DND-41 (cell line): ENCODE measurements at regions not wholly inside any gene's neighbourhood (a gene's known extent, or its start where the extent isn't known, plus 50 kb on each side); places are given as distances from the start of the nearest gene placed in this dataset.

Experiments
- ATAC-seq: fragments of 200-7000 bp; cut with Tn5 transposase; 3 replicates; pipeline ENCODE4 v1.9.1; 2021; ENCODE audit warnings: low read depth; ENCODE audit not compliant: insufficient read depth
- DNase-seq: peaks from one replicate; pipeline ENCODE4 v3.0.0-alpha.2; 2020
- H2AFZ ChIP-seq: 2 replicates; pipeline ENCODE4 v1.6.0; 2012; ENCODE audit warnings: low read depth, low read length
- H3K27ac ChIP-seq: 2 replicates; pipeline ENCODE4 v1.5.1; 2012; ENCODE audit warnings: low read length, inconsistent platforms
- H3K27me3 ChIP-seq: fragments of 200-600 bp; sonication (generic); 2 replicates; pipeline ENCODE4 v1.6.0; 2012; ENCODE audit warnings: low read length, mild to moderate bottlenecking, inconsistent platforms; ENCODE audit not compliant: insufficient read depth, poor library complexity
- H3K36me3 ChIP-seq: 2 replicates; pipeline ENCODE4 v1.5.1; 2012; ENCODE audit warnings: low read length, inconsistent platforms; ENCODE audit not compliant: insufficient read depth
- H3K4me1 ChIP-seq: 2 replicates; pipeline ENCODE4 v1.5.1; 2012; ENCODE audit warnings: mild to moderate bottlenecking, low read length; ENCODE audit not compliant: insufficient read depth
- H3K4me2 ChIP-seq: 2 replicates; pipeline ENCODE4 v1.6.0; 2012; ENCODE audit warnings: mild to moderate bottlenecking, moderate library complexity, low read length, inconsistent platforms; ENCODE audit not compliant: insufficient read depth
- H3K4me3 ChIP-seq, 2 experiments: fragments of 200-600 bp in 1 of 2; shearing (Covaris generic) in 1 of 2; 2 replicates each; pipeline ENCODE4 v1.5.1; 2012 to 2016; ENCODE audit warnings: inconsistent platforms in 2 of 2, low read length in 2 of 2, mild to moderate bottlenecking in 2 of 2, low read depth in 1 of 2, moderate library complexity in 1 of 2
- H3K79me2 ChIP-seq: 2 replicates; pipeline ENCODE4 v1.6.0; 2012; ENCODE audit warnings: low read length, inconsistent platforms; ENCODE audit not compliant: insufficient read depth
- H3K9ac ChIP-seq: 2 replicates; pipeline ENCODE4 v1.6.0; 2012; ENCODE audit warnings: low read depth, mild to moderate bottlenecking, inconsistent platforms, low read length, moderate library complexity
- H3K9me3 ChIP-seq: 2 replicates; pipeline ENCODE4 v1.5.1; 2012; ENCODE audit warnings: low read length, moderate library complexity, mild to moderate bottlenecking, inconsistent platforms; ENCODE audit not compliant: insufficient read depth, severe bottlenecking
- H4K20me1 ChIP-seq: 2 replicates; pipeline ENCODE4 v1.6.0; 2012; ENCODE audit warnings: low read length; ENCODE audit not compliant: insufficient read depth
- CTCF ChIP-seq: IDR thresholded peaks from 2 replicates; pipeline ENCODE4 v1.5.1; 2012; ENCODE audit warnings: borderline replicate concordance, low read length, moderate library complexity, mild to moderate bottlenecking; ENCODE audit not compliant: poor library complexity, severe bottlenecking; ENCODE audit errors: extremely low read depth
- EZH2 ChIP-seq: IDR thresholded peaks from 3 replicates; pipeline ENCODE4 v1.6.1; 2012; ENCODE audit warnings: borderline replicate concordance, low read depth, mild to moderate bottlenecking, moderate library complexity, low read length, inconsistent platforms; ENCODE audit not compliant: severe bottlenecking

GRCh38 chr3:196141052-196141865, 59.4 kb upstream of the TFRC start:
- Histone ChIP-seq H3K79me2 (no peaks in the 10 kb centered on the region), H2AFZ (no peak overlapping the region), H3K4me1 (peaks cover 6% of the 10 kb centered on the region), H4K20me1 (no peaks in the 10 kb centered on the region), H3K36me3 (no peaks in the 10 kb centered on the region), H3K4me2 (no peak overlapping the region), H3K27me3 (no peaks in the 10 kb centered on the region), H3K4me3 (no peak overlapping the region), H3K9ac (no peak overlapping the region), H3K9me3 (no peaks in the 10 kb centered on the region), H3K27ac (no peak overlapping the region)
- ATAC-seq (no peak), DNase-seq (no peak)
- TF ChIP-seq EZH2 (no peak), CTCF (no peak)

- Histone ChIP-seq H3K36me3 (no peaks in the 10 kb centered on the region), H4K20me1 (no peaks in the 10 kb centered on the region), H3K4me2 (no peak overlapping the region), H3K9me3 (no peaks in the 10 kb centered on the region), H2AFZ (no peak overlapping the region), H3K4me1 (peaks cover 16% of the 10 kb centered on the region), H3K27ac (no peak overlapping the region), H3K27me3 (no peaks in the 10 kb centered on the region), H3K79me2 (no peaks in the 10 kb centered on the region), H3K9ac (no peak overlapping the region), H3K4me3 (no peak overlapping the region)
- TF ChIP-seq CTCF: no peak
- ATAC-seq: no peak
- no peak for DNase-seq
These were observed 58.3 kb upstream of the TFRC start for GRCh38 chr3:196140224-196140623.

GRCh38 chr3:196139281-196139680, 57.4 kb upstream of the TFRC start:
- H3K4me1 ChIP-seq: peaks cover 16% of the 10 kb centered on the region
- no peak overlapping the region for H3K27ac ChIP-seq
- TF ChIP-seq CTCF (no peak), EZH2 (no peak)
- no peaks in the 10 kb centered on the region for H3K9me3 ChIP-seq
- no peaks in the 10 kb centered on the region for H4K20me1 ChIP-seq
- no peaks in the 10 kb centered on the region for H3K36me3 ChIP-seq
- H3K27me3 ChIP-seq: no peaks in the 10 kb centered on the region
- no peak overlapping the region for H3K4me3 ChIP-seq
- no peak overlapping the region for H2AFZ ChIP-seq
- no peak overlapping the region for H3K4me2 ChIP-seq
- H3K9ac ChIP-seq: no peak overlapping the region
- DNase-seq (no peak), ATAC-seq (no peak)
- no peaks in the 10 kb centered on the region for H3K79me2 ChIP-seq
